ENCODE measurements at regions not wholly inside any gene's neighbourhood (a gene's known extent, or its start where the extent isn't known, plus 50 kb on each side); places are given as distances from the start of the nearest gene placed in this dataset.

- TF ChIP-seq GTF2F1 (IDR thresholded peaks at IDR 0.05; ENCODE audit: borderline replicate concordance, low read depth, low read length) (no peak), EGR1 (IDR thresholded peaks at IDR 0.05; ENCODE audit: borderline replicate concordance, low read depth, low read length) (no peak), RFX5 (IDR thresholded peaks at IDR 0.05; ENCODE audit: borderline replicate concordance, low read depth, low read length) (no peak)
These were observed 264.9 kb upstream of the ZC4H2 start (continued) for GRCh38 chrX:65241059-65241721.
